Left kidney (tissue), 1 donor: ENCODE measurements at regions not wholly inside any gene's neighbourhood (a gene's known extent, or its start where the extent isn't known, plus 50 kb on each side); places are given as distances from the start of the nearest gene placed in this dataset.

ENCODE experiments used
- DNase-seq: peaks from one replicate; pipeline ENCODE4 v3.0.0-alpha.2; 2013

GRCh38 chr12:93302331-93303229 is 75.1 kb upstream of the NUDT4 start:
- DNase-seq, result no peak

GRCh38 chr12:93306636-93307035 is 71.1 kb upstream of the NUDT4 start:
- no peak for DNase-seq

GRCh38 chr12:93308281-93308680 is 69.4 kb upstream of the NUDT4 start:
- no peak for DNase-seq

- DNase-seq, result no peak
Measured at GRCh38 chr12:93311827-93312226, 65.9 kb upstream of the NUDT4 start.

- DNase-seq, result no peak
Measured at GRCh38 chr12:93314177-93314497, 63.6 kb upstream of the NUDT4 start.

GRCh38 chr12:93315385-93315906 is 62.3 kb upstream of the NUDT4 start:
- no peak for DNase-seq

- no peak for DNase-seq
Measured at GRCh38 chr12:93315907-93316622, 61.7 kb upstream of the NUDT4 start.

- DNase-seq, result no peak
Measured at GRCh38 chr12:93316623-93316971, 61.1 kb upstream of the NUDT4 start.

- no peak for DNase-seq
Measured at GRCh38 chr12:93317227-93317626, 60.5 kb upstream of the NUDT4 start.

GRCh38 chr12:93318720-93319522 is 58.8 kb upstream of the NUDT4 start:
- no peak for DNase-seq

GRCh38 chr12:93319523-93320050 is 58.1 kb upstream of the NUDT4 start:
- DNase-seq, result no peak

GRCh38 chr12:93322784-93323183 is 54.9 kb upstream of the NUDT4 start:
- no peak for DNase-seq

GRCh38 chr12:93323625-93324329 is 53.9 kb upstream of the NUDT4 start:
- DNase-seq, result no peak

GRCh38 chr12:93325855-93326254 is 51.9 kb upstream of the NUDT4 start:
- no peak for DNase-seq
